GM12892 (cell line): ENCODE measurements at regions not wholly inside any gene's neighbourhood (a gene's known extent, or its start where the extent isn't known, plus 50 kb on each side); places are given as distances from the start of the nearest gene placed in this dataset.

Experiments used
- POLR2A ChIP-seq: IDR thresholded peaks from 2 replicates; pipeline ENCODE4 v1.6.1; 2011; ENCODE audit warnings: low read depth, low read length, control low read depth
- POLR2AphosphoS5 ChIP-seq: IDR thresholded peaks from 2 replicates; pipeline ENCODE4 v1.6.1; 2011; ENCODE audit warnings: low read depth, low read length, control low read depth
- TAF1 ChIP-seq: IDR thresholded peaks from 2 replicates; pipeline ENCODE4 v1.6.1; 2011; ENCODE audit warnings: low read depth, mild to moderate bottlenecking, control low read depth, low read length, borderline replicate concordance

GRCh38 chr16:26644912-26645543 is 421.7 kb upstream of the C16orf82 start:
- TF ChIP-seq TAF1 (no peak), POLR2A (no peak), POLR2AphosphoS5 (no peak)
